Neutrophil (primary cell): ENCODE measurements at regions not wholly inside any gene's neighbourhood (a gene's known extent, or its start where the extent isn't known, plus 50 kb on each side); places are given as distances from the start of the nearest gene placed in this dataset.

Source experiments
- H3K27ac ChIP-seq: fragments of 200-600 bp; sonication (generic); 2 replicates; pipeline ENCODE4 v1.5.1; 2016; ENCODE audit warnings: mild to moderate bottlenecking, moderate library complexity
- H3K27me3 ChIP-seq: fragments of 200-600 bp; sonication (generic); 2 replicates; pipeline ENCODE4 v1.6.0; 2016; ENCODE audit warnings: mild to moderate bottlenecking
- H3K36me3 ChIP-seq: fragments of 200-600 bp; sonication (generic); 2 replicates; pipeline ENCODE4 v1.5.1; 2017
- H3K4me1 ChIP-seq, 2 experiments: fragments of 200-600 bp in 1 of 2; sonication (generic) in 1 of 2; 1 replicate in 1 of 2; 2 replicates in 1 of 2; pipeline versions ENCODE4 v1.5.1 to v1.6.1; 2013 to 2016; ENCODE audit warnings: low read depth in 1 of 2, low read length in 1 of 2, mild to moderate bottlenecking in 1 of 2, moderate library complexity in 1 of 2; ENCODE audit not compliant: control insufficient read depth in 1 of 2, insufficient read depth in 1 of 2
- H3K4me3 ChIP-seq, 2 experiments: fragments of 200-600 bp in 1 of 2; sonication (generic) in 1 of 2; 1 replicate in 1 of 2; 2 replicates in 1 of 2; pipeline ENCODE4 v1.5.1; 2013 to 2016; ENCODE audit warnings: low read depth in 1 of 2, low read length in 1 of 2, mild to moderate bottlenecking in 1 of 2, moderate library complexity in 1 of 2
- H3K9me3 ChIP-seq: fragments of 200-600 bp; sonication (generic); 2 replicates; pipeline ENCODE4 v1.5.1; 2016
- CTCF ChIP-seq: fragments of 200-600 bp; sonication (generic); IDR thresholded peaks from 2 replicates; pipeline ENCODE4 v1.5.1; 2016; ENCODE audit warnings: antibody characterized with exemption

- Histone ChIP-seq H3K4me3 (no peak overlapping the region), H3K36me3 (no peaks in the 10 kb centered on the region), H3K9me3 (no peaks in the 10 kb centered on the region), H3K27me3 (no peaks in the 10 kb centered on the region), H3K4me1 (peaks cover 4 to 10% of the 10 kb centered on the region in 2 experiments), H3K27ac (no peak overlapping the region)
- no peak for TF ChIP-seq CTCF
Observed at GRCh38 chr2:55106148-55106547, 55.9 kb upstream of the RTN4 start.

- H3K4me3 ChIP-seq: no peak overlapping the region
- no peaks in the 10 kb centered on the region for H3K9me3 ChIP-seq
- H3K4me1 ChIP-seq: peaks cover 5 to 9% of the 10 kb centered on the region in 2 experiments
- H3K36me3 ChIP-seq: no peaks in the 10 kb centered on the region
- H3K27me3 ChIP-seq: no peaks in the 10 kb centered on the region
- no peak overlapping the region for H3K27ac ChIP-seq
- TF ChIP-seq CTCF: no peak
Observed at GRCh38 chr2:55105456-55105855, 55.2 kb upstream of the RTN4 start.

- no peak overlapping the region for H3K27ac ChIP-seq
- no peaks in the 10 kb centered on the region for H3K9me3 ChIP-seq
- H3K36me3 ChIP-seq: no peaks in the 10 kb centered on the region
- TF ChIP-seq CTCF: no peak
- H3K27me3 ChIP-seq: no peaks in the 10 kb centered on the region
- H3K4me1 ChIP-seq: peaks cover 28 to 33% of the 10 kb centered on the region in 2 experiments
- H3K4me3 ChIP-seq: no peak overlapping the region
Observed at GRCh38 chr2:55103046-55103445, 52.8 kb upstream of the RTN4 start.

- TF ChIP-seq CTCF: no peak
- Histone ChIP-seq H3K27ac (no peak overlapping the region), H3K36me3 (no peaks in the 10 kb centered on the region), H3K27me3 (no peaks in the 10 kb centered on the region), H3K4me1 (peaks cover 36 to 41% of the 10 kb centered on the region in 2 experiments), H3K9me3 (no peaks in the 10 kb centered on the region), H3K4me3 (no peak overlapping the region)
Observed at GRCh38 chr2:55102056-55102812, 52.0 kb upstream of the RTN4 start.

- H3K36me3 ChIP-seq: no peaks in the 10 kb centered on the region
- no peak for TF ChIP-seq CTCF
- no peaks in the 10 kb centered on the region for H3K27me3 ChIP-seq
- no peak overlapping the region for H3K4me3 ChIP-seq
- H3K9me3 ChIP-seq: no peaks in the 10 kb centered on the region
- no peak overlapping the region for H3K27ac ChIP-seq
- H3K4me1 ChIP-seq: peaks cover 43 to 48% of the 10 kb centered on the region in 2 experiments
Observed at GRCh38 chr2:55101466-55101865, 51.2 kb upstream of the RTN4 start.
